GM23248 (cell line): ENCODE measurements at regions not wholly inside any gene's neighbourhood (a gene's known extent, or its start where the extent isn't known, plus 50 kb on each side); places are given as distances from the start of the nearest gene placed in this dataset.
A peak's percentile ranks its signal among the peaks of the same experiment; 100 is the strongest.

Experiments
- DNase-seq: peaks from one replicate; pipeline ENCODE4 v3.0.0-alpha.2; 2015
- H2AFZ ChIP-seq: fragments of 200-600 bp; sonication (generic); 2 replicates; pipeline ENCODE4 v1.6.1; 2016; ENCODE audit warnings: antibody characterized with exemption
- H3F3A ChIP-seq: fragments of 200-600 bp; sonication (generic); 2 replicates; pipeline ENCODE4 v1.6.1; 2016; ENCODE audit warnings: mild to moderate bottlenecking, antibody characterized with exemption, mixed run types; ENCODE audit not compliant: insufficient read depth
- H3K27ac ChIP-seq: fragments of 200-600 bp; sonication (generic); 2 replicates; pipeline ENCODE4 v1.5.1; 2016; ENCODE audit warnings: mild to moderate bottlenecking
- H3K27me3 ChIP-seq: fragments of 200-600 bp; sonication (generic); replicated peaks from 2 replicates; pipeline ENCODE4 v1.6.1; 2016; ENCODE audit warnings: mild to moderate bottlenecking; ENCODE audit not compliant: insufficient read depth
- H3K36me3 ChIP-seq: fragments of 200-600 bp; sonication (generic); 2 replicates; pipeline ENCODE4 v1.6.1; 2016; ENCODE audit warnings: low read depth, mild to moderate bottlenecking
- H3K4me1 ChIP-seq: fragments of 200-600 bp; sonication (generic); 2 replicates; pipeline ENCODE4 v1.6.1; 2016; ENCODE audit warnings: mild to moderate bottlenecking; ENCODE audit not compliant: insufficient read depth
- H3K4me2 ChIP-seq: fragments of 200-600 bp; sonication (generic); one replicate; pipeline ENCODE4 v1.6.1; 2016; ENCODE audit warnings: mild to moderate bottlenecking; ENCODE audit not compliant: unreplicated experiment
- H3K4me3 ChIP-seq: fragments of 200-600 bp; sonication (generic); 2 replicates; pipeline ENCODE4 v1.5.1; 2016; ENCODE audit warnings: mild to moderate bottlenecking
- H3K79me2 ChIP-seq: fragments of 200-600 bp; sonication (generic); 2 replicates; pipeline ENCODE4 v1.6.1; 2016; ENCODE audit warnings: mild to moderate bottlenecking; ENCODE audit not compliant: insufficient read depth
- H3K9ac ChIP-seq: fragments of 200-600 bp; sonication (generic); 2 replicates; pipeline ENCODE4 v1.6.1; 2016; ENCODE audit warnings: mild to moderate bottlenecking
- H3K9me2 ChIP-seq: fragments of 200-600 bp; sonication (generic); 2 replicates; pipeline ENCODE4 v1.6.1; 2016; ENCODE audit warnings: mixed run types, mild to moderate bottlenecking, moderate library complexity; ENCODE audit not compliant: insufficient read depth
- H3K9me3 ChIP-seq: fragments of 200-600 bp; sonication (generic); one replicate; pipeline ENCODE4 v1.6.1; 2017; ENCODE audit warnings: low read depth
- H4K20me1 ChIP-seq: fragments of 200-600 bp; sonication (generic); 2 replicates; pipeline ENCODE4 v1.6.0; 2016; ENCODE audit not compliant: insufficient read depth
- EZH2 ChIP-seq: fragments of 200-600 bp; sonication (generic); IDR thresholded peaks from 2 replicates; pipeline ENCODE4 v1.6.1; 2018; ENCODE audit warnings: antibody characterized with exemption, mild to moderate bottlenecking; ENCODE audit not compliant: insufficient read depth, poor library complexity, severe bottlenecking
- EZH2phosphoT487 ChIP-seq: fragments of 200-600 bp; sonication (generic); IDR thresholded peaks from 2 replicates; pipeline ENCODE4 v1.6.1; 2018; ENCODE audit warnings: antibody characterized with exemption, moderate library complexity, mild to moderate bottlenecking, low read depth; ENCODE audit not compliant: insufficient read depth
- WGBS, 2 experiments: methylation state at CpG; one replicate each; pipeline ENCODE4 v1.1.6; 2015 to 2017; ENCODE audit warnings: low lambda C conversion rate in 2 of 2, low coverage in 1 of 2; ENCODE audit errors: missing lambda C conversion rate in 2 of 2; 5-methylcytosine and 5-hydroxymethylcytosine counted together
- in situ Hi-C: fragments of 300-500 bp; cut with MboI; formaldehyde crosslinking; loops from 2 replicates; pipeline ENCODE4 v1.15.0; 2020

DNA sequence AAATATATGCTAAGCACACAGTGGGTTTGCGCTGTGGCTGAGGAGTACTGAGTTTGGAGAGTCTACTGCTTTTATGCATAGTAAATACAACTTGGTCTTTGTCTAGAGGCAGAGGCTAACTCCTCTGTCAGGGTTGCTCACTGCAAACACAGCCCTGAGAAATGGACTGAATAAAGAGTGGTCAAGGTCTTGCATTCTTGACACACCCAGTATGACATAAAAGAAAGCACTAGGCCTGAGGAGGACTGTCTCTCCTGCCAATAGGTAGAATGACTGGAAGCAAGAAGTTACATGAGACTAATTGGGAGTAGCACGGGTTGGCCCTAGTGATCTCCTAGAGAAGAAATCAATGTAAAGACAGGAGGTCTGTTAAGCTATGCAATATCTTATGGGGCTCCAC, 367.2 kb upstream of the B3GALT2 start:
- in situ Hi-C loops: no loop called here
- H3K79me2 ChIP-seq: no peaks in the 10 kb centered on the region
- no peak overlapping the region for H3K4me2 ChIP-seq
- no peak for TF ChIP-seq EZH2phosphoT487
- no peak for TF ChIP-seq EZH2
- WGBS, 2 experiments: 41% methylated on average over 2 of the region's 2 CpGs
- peaks cover 1% of the 10 kb centered on the region; the same call in 1 of the 2 replicates for H3F3A ChIP-seq
- no peaks in the 10 kb centered on the region for H3K27me3 ChIP-seq
- DNase-seq: no peak
- no peaks in the 10 kb centered on the region for H3K9me2 ChIP-seq
- H3K4me1 ChIP-seq: peaks cover 1% of the 10 kb centered on the region; the same call in 1 of the 2 replicates
- H3K9me3 ChIP-seq: no peaks in the 10 kb centered on the region
- H2AFZ ChIP-seq: no peak overlapping the region
- no peak overlapping the region for H3K9ac ChIP-seq
- no peaks in the 10 kb centered on the region for H4K20me1 ChIP-seq
- H3K36me3 ChIP-seq: no peaks in the 10 kb centered on the region
- H3K4me3 ChIP-seq: no peak overlapping the region
- no peak overlapping the region for H3K27ac ChIP-seq

DNA sequence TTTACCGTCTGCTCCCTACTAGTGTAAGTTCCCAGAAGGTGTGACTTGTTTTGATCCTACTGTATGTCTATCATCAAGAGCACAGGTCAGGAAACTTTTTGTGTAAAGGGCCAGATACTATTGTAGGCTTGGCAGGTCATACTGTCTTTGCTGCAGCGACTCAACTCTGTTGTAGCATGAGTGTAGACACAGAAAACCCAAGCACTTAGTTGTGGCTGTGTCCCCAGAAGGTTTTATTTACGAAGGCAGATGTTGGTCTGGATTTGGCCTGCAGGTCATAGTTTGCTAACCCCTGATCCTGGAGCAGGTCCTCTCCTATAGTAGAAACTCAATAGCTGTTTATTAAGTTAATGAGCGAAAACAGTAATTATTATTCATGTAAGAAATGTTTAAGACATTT, 365.9 kb upstream of the B3GALT2 start:
- no peaks in the 10 kb centered on the region for H3K9me2 ChIP-seq
- TF ChIP-seq EZH2: no peak
- no peak for TF ChIP-seq EZH2phosphoT487

DNA sequence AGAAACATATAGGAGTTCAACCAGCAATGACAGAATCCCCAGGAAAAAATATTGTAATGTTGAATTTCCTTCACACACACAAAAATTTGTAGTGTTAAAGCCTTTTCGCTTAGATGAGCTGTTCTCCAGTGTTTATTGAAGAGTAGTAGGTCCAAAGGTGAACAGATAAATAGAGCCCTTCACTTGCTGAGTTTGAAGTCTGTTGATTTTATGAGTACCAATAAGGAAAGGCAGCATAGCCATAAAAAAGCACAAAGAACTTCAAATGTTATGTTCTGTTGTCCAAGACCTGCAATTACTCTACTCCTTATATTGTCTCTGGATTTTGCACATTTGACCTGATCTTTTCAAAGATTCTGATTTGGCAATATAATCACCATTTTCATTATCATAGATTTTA, 362.7 kb upstream of the B3GALT2 start:
- no peaks in the 10 kb centered on the region for H4K20me1 ChIP-seq
- H3K36me3 ChIP-seq: no peaks in the 10 kb centered on the region
- H3K4me3 ChIP-seq: no peak overlapping the region
- TF ChIP-seq EZH2phosphoT487: no peak
- TF ChIP-seq EZH2: no peak
- H3K9me2 ChIP-seq: no peaks in the 10 kb centered on the region
- no peak for DNase-seq
- in situ Hi-C loops: no loop called here
- no peak overlapping the region for H3K4me2 ChIP-seq
- H3K4me1 ChIP-seq: no peaks in the 10 kb centered on the region
- no peaks in the 10 kb centered on the region for H3K27me3 ChIP-seq
- no peak overlapping the region for H2AFZ ChIP-seq
- no peaks in the 10 kb centered on the region for H3F3A ChIP-seq
- no peak overlapping the region for H3K27ac ChIP-seq
- H3K79me2 ChIP-seq: no peaks in the 10 kb centered on the region
- 68 to 75% methylated on average over 1 of the region's 1 CpG for WGBS, 2 experiments
- H3K9ac ChIP-seq: no peak overlapping the region
- H3K9me3 ChIP-seq: no peaks in the 10 kb centered on the region

More for the DNA sequence above, 365.9 kb upstream of the B3GALT2 start:
- no peak overlapping the region for H2AFZ ChIP-seq
- H3K27me3 ChIP-seq: no peaks in the 10 kb centered on the region
- 36 to 48% methylated on average over 4 of the region's 4 CpGs for WGBS, 2 experiments
- no peaks in the 10 kb centered on the region for H4K20me1 ChIP-seq
- H3K36me3 ChIP-seq: no peaks in the 10 kb centered on the region
- no peak overlapping the region for H3K4me2 ChIP-seq
- in situ Hi-C loops: no loop called here
- H3K4me1 ChIP-seq: no peaks in the 10 kb centered on the region
- H3K9me3 ChIP-seq: no peaks in the 10 kb centered on the region
- no peak for DNase-seq
- no peak overlapping the region for H3K4me3 ChIP-seq
- H3K9ac ChIP-seq: no peak overlapping the region
- no peak overlapping the region for H3K27ac ChIP-seq
- no peaks in the 10 kb centered on the region for H3K79me2 ChIP-seq
- H3F3A ChIP-seq: no peaks in the 10 kb centered on the region

DNA sequence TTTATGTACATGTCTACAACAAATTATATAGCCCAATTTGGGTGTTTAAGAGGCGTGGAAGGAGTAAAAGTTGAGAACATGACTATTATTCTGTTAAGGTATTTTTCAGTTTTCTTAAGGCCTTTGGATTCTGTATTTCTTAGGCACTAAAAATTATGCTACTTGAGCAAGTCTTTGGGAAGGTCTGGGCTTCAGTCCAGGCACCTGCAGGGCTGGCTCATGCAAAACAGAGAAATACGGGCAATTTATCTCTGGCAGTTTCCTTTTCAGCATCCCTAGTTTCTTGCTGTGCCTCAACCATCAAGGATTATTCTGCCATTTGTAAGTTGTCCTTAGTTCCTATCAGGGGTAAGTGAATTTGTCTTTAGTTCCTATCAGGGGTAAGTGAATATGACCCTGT, 358.8 kb upstream of the B3GALT2 start:
- 0 out of 2 replicates have a peak, but pooled peaks cover 5% of the 10 kb centered on the region for H3K4me1 ChIP-seq
- H4K20me1 ChIP-seq: no peaks in the 10 kb centered on the region
- no peak overlapping the region for H3K27ac ChIP-seq
- H3K4me3 ChIP-seq: no peak overlapping the region
- WGBS, 2 experiments: 27% methylated on average over 2 of the region's 2 CpGs
- no peaks in the 10 kb centered on the region for H3F3A ChIP-seq
- no peaks in the 10 kb centered on the region for H3K9me2 ChIP-seq
- H2AFZ ChIP-seq: no peak overlapping the region
- H3K9ac ChIP-seq: no peak overlapping the region
- H3K4me2 ChIP-seq: no peak overlapping the region
- H3K9me3 ChIP-seq: no peaks in the 10 kb centered on the region
- no peaks in the 10 kb centered on the region for H3K36me3 ChIP-seq
- TF ChIP-seq EZH2 (no peak), EZH2phosphoT487 (no peak)
- no peaks in the 10 kb centered on the region for H3K79me2 ChIP-seq
- in situ Hi-C loops: no loop called here
- no peak for DNase-seq
- H3K27me3 ChIP-seq: no peaks in the 10 kb centered on the region

DNA sequence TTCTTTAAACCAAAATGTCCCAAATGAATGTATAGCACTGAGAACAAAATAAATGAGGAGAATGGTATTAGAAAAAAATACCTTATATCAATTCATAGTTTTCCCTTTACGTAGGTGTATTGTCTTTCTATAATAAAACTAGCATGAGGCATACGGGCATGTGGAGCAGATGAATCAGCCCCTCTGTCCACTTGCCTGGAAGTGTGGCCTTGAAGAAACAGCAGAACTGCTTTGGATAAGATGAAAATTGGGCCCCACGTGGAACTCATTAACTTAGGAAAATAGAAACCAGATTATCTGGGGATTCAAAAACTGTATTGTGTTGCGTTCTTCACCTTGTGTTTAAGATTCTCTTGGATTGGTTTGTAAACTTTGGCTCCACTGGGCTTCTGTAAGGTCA, 356.8 kb upstream of the B3GALT2 start:
- Histone ChIP-seq H3K27me3 (no peaks in the 10 kb centered on the region), H3K79me2 (no peaks in the 10 kb centered on the region), H4K20me1 (no peaks in the 10 kb centered on the region), H2AFZ (no peak overlapping the region), H3K27ac (no peak overlapping the region), H3K9me3 (no peaks in the 10 kb centered on the region), H3K36me3 (no peaks in the 10 kb centered on the region), H3F3A (no peaks in the 10 kb centered on the region), H3K9ac (no peak overlapping the region), H3K4me2 (peak overlapping the region; percentile 14), H3K9me2 (no peaks in the 10 kb centered on the region), H3K4me1 (0 out of 2 replicates have a peak, but pooled peaks cover 5% of the 10 kb centered on the region), H3K4me3 (no peak overlapping the region)
- WGBS, 2 experiments: 0 to 3% methylated on average over 4 of the region's 4 CpGs
- peak; percentile 63 for DNase-seq
- TF ChIP-seq EZH2 (no peak), EZH2phosphoT487 (no peak)
- in situ Hi-C loops: no loop called here
